ENCODE measurements at regions not wholly inside any gene's neighbourhood (a gene's known extent, or its start where the extent isn't known, plus 50 kb on each side); places are given as distances from the start of the nearest gene placed in this dataset.

GRCh38 chr10:89924261-89924660, 222.9 kb downstream of the KIF20B start:
- Histone ChIP-seq H3K4me1 (ENCODE audit: control insufficient read depth, insufficient read depth, low read length) (no peaks in the 10 kb centered on the region), H3K27ac (ENCODE audit: low read length) (no peak overlapping the region), H3K27me3 (ENCODE audit: control insufficient read depth, insufficient read depth, low read length) (0 out of 2 replicates have a peak, but pooled peaks cover 2% of the 10 kb centered on the region), H3K36me3 (ENCODE audit: control insufficient read depth, insufficient read depth, low read length) (no peaks in the 10 kb centered on the region), H3K9me3 (ENCODE audit: control insufficient read depth, insufficient read depth, low read depth, low read length) (no peaks in the 10 kb centered on the region), H3K4me3 (ENCODE audit: low read depth in 2 of 2, low read length in 2 of 2) (no peak overlapping the region)
- ATAC-seq (no peak), DNase-seq (ENCODE audit: low read depth, low spot score) (no peak)
- no peak for TF ChIP-seq REST (IDR thresholded peaks at IDR 0.05; ENCODE audit: insufficient read depth in 1 of 2, low read depth in 2 of 2, low read length in 1 of 2)
- TF ChIP-seq POLR2AphosphoS5 (IDR thresholded peaks at IDR 0.05; ENCODE audit: low read depth, low read length) = no peak
- TF ChIP-seq SIN3A (IDR thresholded peaks at IDR 0.05; ENCODE audit: borderline replicate concordance, insufficient read depth, low read depth, low read length) = no peak
- no peak for TF ChIP-seq TCF7L2 (IDR thresholded peaks at IDR 0.05; ENCODE audit: low read depth, low read length)
- intact Hi-C loops (cut with micrococcal nuclease; ENCODE audit: unreplicated experiment) = no loop called here
- POLR2A ChIA-PET = interaction anchor here (0.7 kb wide), 1 partner anchor 882 kb away, joined by 3 read pairs; no protein-coding TSS in a partner anchor
- in situ Hi-C loops (cut with HindIII; ENCODE audit: low pct_unique_long_range_greater_than_20kb, low sequenced_read_pairs) = no loop called here
- no TSS peak for BruUV-seq (replicated peaks)
- CTCF ChIA-PET = no interaction called here

GRCh38 chr10:89926736-89927135, 225.3 kb downstream of the KIF20B start:
- DNase-seq (ENCODE audit: low read depth, low spot score) (no peak), ATAC-seq (no peak)
- in situ Hi-C loops (cut with HindIII; ENCODE audit: low pct_unique_long_range_greater_than_20kb, low sequenced_read_pairs) = no loop called here
- BruUV-seq (replicated peaks) = no TSS peak
- CTCF ChIA-PET = no interaction called here
- POLR2A ChIA-PET = no interaction called here
- TF ChIP-seq CTCF (IDR thresholded peaks at IDR 0.05) (no peak), SIN3A (IDR thresholded peaks at IDR 0.05; ENCODE audit: borderline replicate concordance, insufficient read depth, low read depth, low read length) (no peak), POLR2AphosphoS5 (IDR thresholded peaks at IDR 0.05; ENCODE audit: low read depth, low read length) (no peak), REST (IDR thresholded peaks at IDR 0.05; ENCODE audit: insufficient read depth in 1 of 2, low read depth in 2 of 2, low read length in 1 of 2) (no peak), TCF7L2 (IDR thresholded peaks at IDR 0.05; ENCODE audit: low read depth, low read length) (no peak)
- Histone ChIP-seq H3K4me1 (ENCODE audit: control insufficient read depth, insufficient read depth, low read length) (no peaks in the 10 kb centered on the region), H3K27me3 (ENCODE audit: control insufficient read depth, insufficient read depth, low read length) (0 out of 2 replicates have a peak, but pooled peaks cover 2% of the 10 kb centered on the region), H3K27ac (ENCODE audit: low read length) (no peak overlapping the region), H3K4me3 (ENCODE audit: low read depth in 2 of 2, low read length in 2 of 2) (no peak overlapping the region), H3K36me3 (ENCODE audit: control insufficient read depth, insufficient read depth, low read length) (no peaks in the 10 kb centered on the region), H3K9me3 (ENCODE audit: control insufficient read depth, insufficient read depth, low read depth, low read length) (no peaks in the 10 kb centered on the region)
- intact Hi-C loops (cut with micrococcal nuclease; ENCODE audit: unreplicated experiment) = no loop called here

Data from Panc1 (cell line).